ENCODE measurements at regions not wholly inside any gene's neighbourhood (a gene's known extent, or its start where the extent isn't known, plus 50 kb on each side); places are given as distances from the start of the nearest gene placed in this dataset.
A peak's percentile ranks its signal among the peaks of the same experiment; 100 is the strongest.

- no peak for DNase-seq (ENCODE audit: low read depth)
These were observed 57.3 kb downstream of the KCNA4 start for GRCh38 chr11:29959488-29959887.

DNA sequence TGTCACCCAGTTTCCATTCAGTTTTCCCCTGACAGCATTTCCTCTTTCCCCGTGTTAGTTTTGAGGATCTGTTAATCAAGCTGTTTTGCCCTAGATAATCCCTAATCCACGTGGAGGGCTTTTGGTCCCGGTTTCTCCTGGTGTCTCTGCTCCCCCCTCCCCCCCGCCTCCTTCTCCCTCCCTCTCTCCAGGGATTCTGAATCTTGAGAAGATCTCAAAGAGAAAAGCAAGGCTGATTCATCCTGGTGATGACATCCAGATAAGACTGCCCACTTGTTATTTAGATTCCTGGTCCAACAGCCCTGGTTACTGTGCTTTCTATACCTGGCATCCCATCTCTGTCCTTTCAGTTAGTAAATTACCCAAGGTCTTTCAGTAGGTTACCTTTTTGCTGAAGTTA lies 59.4 kb downstream of the KCNA4 start:
- DNase-seq (ENCODE audit: low read depth): no peak

GRCh38 chr11:29956076-29956556 lies 60.7 kb downstream of the KCNA4 start:
- no peak for DNase-seq (ENCODE audit: low read depth)

DNA sequence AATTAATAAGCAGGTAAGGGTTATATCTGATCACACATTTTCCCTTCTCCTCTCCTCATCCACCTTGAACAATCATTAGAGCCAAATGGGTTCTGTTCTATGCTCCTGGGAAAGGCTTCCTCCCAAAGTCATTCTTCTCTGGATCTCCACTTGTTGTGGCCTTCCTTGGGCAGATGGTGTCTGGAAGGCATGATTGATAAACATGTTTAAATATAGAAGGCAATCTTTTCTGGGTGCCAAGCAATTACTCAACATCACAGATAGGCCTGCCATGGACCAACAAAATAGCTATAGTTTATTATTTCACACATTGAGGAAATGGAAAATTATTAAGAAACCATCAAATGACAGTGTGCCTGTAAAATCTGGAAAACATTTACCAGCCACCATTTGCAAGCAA lies 73.5 kb downstream of the KCNA4 start:
- DNase-seq (ENCODE audit: low read depth): no peak

DNA sequence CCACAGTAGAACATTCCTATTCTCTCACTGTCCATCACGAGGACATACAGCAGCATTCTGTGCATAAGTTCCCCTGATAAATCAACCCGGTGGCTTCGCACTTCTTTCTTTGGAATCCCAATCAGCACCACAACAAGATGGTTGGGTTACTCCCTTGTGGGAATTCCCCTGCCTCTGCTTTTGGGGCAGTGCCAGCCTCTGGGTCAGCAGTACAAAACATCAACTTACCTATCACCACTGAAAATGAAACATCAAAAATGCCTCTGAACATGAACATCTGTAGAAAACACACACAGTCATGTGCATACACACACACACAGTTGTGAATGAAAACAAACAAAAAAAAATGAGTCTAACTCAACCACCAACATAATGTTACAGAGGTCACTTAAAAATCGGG lies 79.3 kb downstream of the KCNA4 start:
- DNase-seq (ENCODE audit: low read depth): no peak

- no peak for DNase-seq (ENCODE audit: low read depth)
These were observed 82.7 kb downstream of the KCNA4 start for GRCh38 chr11:29934115-29934638.

GRCh38 chr11:29916040-29916439 lies 100.8 kb downstream of the KCNA4 start:
- DNase-seq (ENCODE audit: low read depth): no peak

GRCh38 chr11:29914203-29914930 lies 102.5 kb downstream of the KCNA4 start:
- DNase-seq (ENCODE audit: low read depth): peak; percentile 50

GRCh38 chr11:29913352-29913751 lies 103.5 kb downstream of the KCNA4 start:
- no peak for DNase-seq (ENCODE audit: low read depth)

DNA sequence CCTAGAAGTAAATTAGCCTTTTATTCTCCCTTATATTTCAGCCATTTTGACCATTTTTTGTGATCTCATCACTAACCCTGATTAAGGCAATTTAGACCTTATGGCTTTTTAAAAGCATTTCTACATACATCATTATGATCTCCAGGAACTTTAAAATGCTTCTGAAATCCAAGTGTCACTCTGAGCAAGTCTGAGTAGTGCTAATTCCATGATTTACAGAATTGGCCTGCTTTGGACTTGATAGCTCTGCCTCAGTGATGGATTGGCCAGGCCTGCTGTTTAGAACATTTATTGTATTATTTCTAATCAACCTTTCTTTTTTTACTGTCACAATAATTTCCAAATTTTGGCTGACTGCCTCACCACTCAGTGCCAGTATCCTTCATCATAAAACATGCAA lies 116.4 kb downstream of the KCNA4 start:
- DNase-seq (ENCODE audit: low read depth): no peak

DNA sequence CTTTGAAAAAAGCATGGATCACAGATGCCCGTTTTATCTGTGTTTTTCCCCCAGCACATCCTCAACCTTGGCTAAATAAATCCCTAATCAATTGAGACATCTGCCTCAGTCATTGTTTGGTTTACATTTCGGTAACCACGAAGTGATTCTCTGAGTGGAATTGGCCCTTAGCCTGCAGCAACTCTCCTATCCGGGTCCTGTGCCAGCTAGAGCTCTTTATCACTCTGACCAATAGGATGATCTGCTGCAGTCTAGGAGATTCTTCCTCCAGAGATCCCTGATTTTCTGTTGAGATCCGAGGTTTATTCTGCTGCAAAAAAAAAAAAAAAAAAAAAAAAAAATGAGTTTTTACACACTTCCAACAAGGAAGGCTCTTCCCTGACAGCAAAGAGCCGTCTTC lies 137.3 kb downstream of the KCNA4 start:
- DNase-seq (ENCODE audit: low read depth): no peak

DNA sequence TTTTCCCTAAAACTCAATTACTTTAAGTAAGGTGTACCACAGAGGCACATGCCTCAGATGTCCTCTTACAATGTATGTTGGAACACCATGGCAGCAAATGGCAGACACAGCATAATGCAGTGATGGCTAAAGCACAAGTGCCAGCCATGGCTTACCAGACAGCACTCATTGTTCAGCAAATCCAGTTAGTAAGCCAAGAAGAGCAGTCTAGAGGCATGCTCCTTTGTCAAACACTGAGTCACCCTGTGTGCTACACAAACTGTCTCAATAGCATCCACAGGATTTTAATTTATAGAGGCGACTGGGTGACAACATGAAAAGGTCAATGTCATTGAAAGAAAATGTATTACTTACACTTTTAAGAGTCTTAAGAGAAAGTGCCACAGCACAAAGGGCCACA lies 140.6 kb downstream of the KCNA4 start:
- DNase-seq (ENCODE audit: low read depth): no peak

- DNase-seq (ENCODE audit: low read depth): no peak
These were observed 169.6 kb downstream of the KCNA4 start for GRCh38 chr11:29847219-29847618.

DNA sequence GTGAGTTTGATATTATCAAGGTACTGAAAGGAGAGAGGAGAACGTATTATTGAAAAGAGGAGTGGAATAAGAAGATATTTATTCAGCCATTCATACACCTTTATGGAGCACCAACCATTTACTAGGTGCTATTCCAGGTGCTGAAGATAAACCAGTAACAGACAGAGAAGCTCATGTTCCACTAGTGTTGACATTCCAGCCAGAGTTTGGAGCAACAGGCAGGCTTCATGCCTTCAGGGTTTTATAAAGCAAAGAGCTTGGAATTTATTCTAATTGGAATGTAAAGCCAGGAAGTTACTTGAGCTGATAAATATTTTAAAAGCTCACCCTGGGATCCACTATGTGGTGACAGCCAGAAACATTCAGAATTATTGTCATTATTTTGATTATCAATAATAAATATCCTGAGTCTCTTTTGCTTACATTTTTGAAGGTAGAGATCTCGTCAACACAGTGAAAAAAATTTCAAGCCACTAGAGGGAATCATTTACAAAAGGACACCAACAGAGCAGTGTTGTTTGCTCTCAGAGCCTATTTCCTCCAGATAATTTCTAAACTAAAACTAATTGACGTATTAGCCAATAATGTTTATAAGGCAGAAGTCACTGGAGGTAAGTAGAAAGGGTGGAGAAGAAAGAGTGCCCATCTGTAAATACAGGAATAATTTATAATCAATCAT lies 172.0 kb downstream of the KCNA4 start:
- no peak for DNase-seq (ENCODE audit: low read depth)

GRCh38 chr11:29844031-29844430 lies 172.8 kb downstream of the KCNA4 start:
- DNase-seq (ENCODE audit: low read depth): no peak

DNA sequence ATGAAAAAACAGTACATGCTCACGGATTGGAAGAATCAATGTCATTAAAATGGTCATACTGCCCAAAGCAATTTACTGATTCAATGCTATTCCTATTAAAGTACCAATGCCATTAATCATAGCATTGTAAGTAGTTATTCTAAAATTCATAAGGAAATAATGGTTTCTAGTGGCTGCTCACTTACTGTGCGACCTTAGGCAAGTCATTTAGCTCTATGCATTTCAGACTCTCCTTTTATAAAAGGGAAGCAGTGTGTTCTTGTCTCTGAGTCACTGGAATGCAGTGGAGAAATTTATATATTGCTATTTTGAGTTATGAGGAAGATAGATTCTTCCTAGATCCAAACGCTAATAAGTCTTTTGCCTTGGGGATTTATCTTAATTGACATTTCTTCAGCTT lies 174.8 kb downstream of the KCNA4 start:
- DNase-seq (ENCODE audit: low read depth): no peak

- no peak for DNase-seq (ENCODE audit: low read depth)
These were observed 190.0 kb downstream of the KCNA4 start for GRCh38 chr11:29826878-29827277.

- DNase-seq (ENCODE audit: low read depth): no peak
These were observed 200.5 kb downstream of the KCNA4 start for GRCh38 chr11:29816359-29816758.

DNA sequence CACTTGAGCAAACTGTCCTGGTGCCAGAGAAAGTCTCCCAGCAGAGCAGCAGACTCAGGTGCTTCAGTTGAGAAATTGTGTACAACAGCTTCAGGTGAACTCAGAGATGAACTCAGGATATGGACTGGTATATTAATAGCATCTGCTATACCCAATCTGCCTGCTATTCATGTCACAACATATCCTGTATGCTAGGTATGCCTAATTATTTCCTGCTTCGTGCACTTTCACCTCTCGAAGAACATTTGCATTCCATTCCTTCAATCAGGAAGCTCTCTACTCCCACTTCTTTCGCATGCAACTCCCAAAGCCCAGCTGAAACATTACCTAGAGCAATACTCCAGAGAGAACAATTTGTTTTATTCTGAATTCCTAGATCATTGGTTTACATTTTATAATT lies 207.7 kb downstream of the KCNA4 start:
- DNase-seq (ENCODE audit: low read depth): no peak

- no peak for DNase-seq (ENCODE audit: low read depth)
These were observed 214.3 kb downstream of the KCNA4 start for GRCh38 chr11:29802522-29802921.

- DNase-seq (ENCODE audit: low read depth): no peak
These were observed 215.3 kb downstream of the KCNA4 start for GRCh38 chr11:29801561-29801960.

GRCh38 chr11:29786092-29786491 lies 230.7 kb downstream of the KCNA4 start:
- DNase-seq (ENCODE audit: low read depth): no peak

DNA sequence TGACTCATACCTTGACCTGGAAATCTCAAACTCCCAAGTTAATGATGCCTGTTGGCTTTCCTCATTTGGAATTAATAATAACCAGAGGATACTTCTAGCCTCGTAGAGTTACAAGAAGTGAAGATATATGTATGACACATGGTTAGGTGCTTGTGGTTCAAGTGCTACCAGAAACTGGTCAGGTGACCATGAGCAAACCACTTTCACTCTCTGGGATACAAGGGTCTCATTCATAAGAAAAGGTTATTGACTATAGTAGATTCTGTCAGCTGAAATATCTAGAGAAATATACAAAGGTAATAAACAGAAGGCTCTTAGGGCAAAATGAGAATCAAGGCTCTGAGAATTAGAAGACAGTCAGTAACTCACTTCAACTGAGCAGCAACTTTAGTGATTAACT lies 233.3 kb downstream of the KCNA4 start:
- DNase-seq (ENCODE audit: low read depth): no peak

DNA sequence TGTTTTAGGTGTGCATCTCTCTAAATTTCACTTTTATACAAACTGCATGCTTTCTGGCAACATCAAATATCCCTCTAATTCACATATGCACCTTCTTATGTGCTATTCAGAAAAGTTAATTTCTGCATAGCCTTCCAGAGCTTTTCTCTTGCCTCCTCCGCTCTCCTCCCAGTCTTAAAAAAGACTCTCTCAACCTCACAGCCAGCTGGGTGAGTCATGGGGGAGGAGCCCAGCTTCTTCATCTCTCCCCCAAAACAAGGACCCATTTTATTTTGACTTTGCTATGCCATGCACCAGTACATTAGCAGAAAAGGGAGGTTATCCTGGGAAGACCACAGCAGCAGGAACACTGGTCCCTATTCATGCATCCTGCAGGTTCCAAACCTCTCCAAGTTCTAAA lies 234.4 kb downstream of the KCNA4 start:
- no peak for DNase-seq (ENCODE audit: low read depth)

Data from HS-5 (cell line).